Stimulated activated effector memory CD8-positive, alpha-beta T cell treated with anti-CD3 and anti-CD28 coated beads, Interleukin-12 subunit alpha, Interleukin-12 subunit beta, amount 100 ng/mL, for 72 hours (primary cell): ENCODE measurements at regions not wholly inside any gene's neighbourhood (a gene's known extent, or its start where the extent isn't known, plus 50 kb on each side); places are given as distances from the start of the nearest gene placed in this dataset.
"Not testable (repeated sequence)": the region's sequence is repeated elsewhere in the genome, so short reads cannot be mapped to it uniquely, and the experiment has no call there.

Experiments used
- ATAC-seq: fragments of 150-1000 bp; cut with Tn5 transposase; 2 replicates; pipeline ENCODE4 v1.10.0; 2021
- DNase-seq, 2 donors: peaks; one replicate each; pipeline ENCODE4 v3.0.0; 2021 to 2022; ENCODE audit warnings: low spot score in 2 of 2
- H3K27ac Mint-ChIP-seq: one replicate; pipeline ENCODE4 v1.8.0; 2022; ENCODE audit warnings: mild to moderate bottlenecking, mixed read lengths
- H3K36me3 Mint-ChIP-seq: one replicate; pipeline ENCODE4 v1.8.0; 2022; ENCODE audit warnings: mild to moderate bottlenecking, mixed read lengths
- H3K4me1 Mint-ChIP-seq: one replicate; pipeline ENCODE4 v1.8.0; 2022; ENCODE audit warnings: mixed read lengths
- H3K4me3 Mint-ChIP-seq: one replicate; pipeline ENCODE4 v1.8.0; 2022; ENCODE audit warnings: mild to moderate bottlenecking, mixed read lengths
- H3K9me3 Mint-ChIP-seq: one replicate; pipeline ENCODE4 v1.8.0; 2022; ENCODE audit warnings: mixed read lengths

DNA sequence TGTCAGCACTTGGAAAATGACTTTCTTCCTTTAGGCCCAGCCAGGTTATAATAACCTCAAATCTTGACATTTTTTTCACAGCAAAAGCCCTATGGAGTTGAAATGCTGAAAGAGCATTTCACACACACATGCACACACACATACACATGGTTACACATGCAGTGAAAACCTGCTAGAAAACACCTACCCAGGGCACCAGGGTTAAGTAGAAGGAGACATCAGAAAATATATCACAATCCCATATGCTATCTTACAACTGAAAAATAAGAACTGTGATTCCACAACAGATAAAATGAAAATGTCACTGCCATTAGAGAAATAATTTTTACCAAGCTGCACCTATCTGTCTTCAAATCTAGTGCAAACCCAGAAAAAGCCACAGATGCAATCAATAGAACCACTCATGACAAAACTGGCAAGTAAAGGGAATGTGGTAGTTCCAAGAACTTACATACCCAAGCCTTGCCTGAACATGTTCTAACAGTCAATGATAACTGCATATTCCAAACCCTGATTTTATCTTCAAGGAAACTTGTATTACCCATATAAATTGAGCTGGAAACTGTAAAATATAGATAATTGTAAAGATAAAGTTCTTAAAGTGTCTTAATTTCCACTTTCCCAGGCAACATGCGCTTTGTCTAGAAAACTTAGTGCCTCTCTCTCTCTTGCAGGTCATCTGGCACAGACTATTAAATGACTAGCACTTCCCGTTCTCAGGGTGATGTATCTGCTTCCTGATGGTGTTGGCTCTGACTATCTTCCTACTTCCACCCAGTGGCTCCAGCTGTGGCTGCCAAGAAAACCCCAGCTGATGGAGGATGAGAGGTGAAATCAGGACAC lies 250.2 kb upstream of the PTGER4 start:
- ATAC-seq, result peak; percentile 74
- DNase-seq, result no peak
- Mint-ChIP-seq H3K27ac (peak overlapping the region; percentile 75), H3K9me3 (peaks cover 3% of the 10 kb centered on the region), H3K4me1 (peaks cover 47% of the 10 kb centered on the region), H3K4me3 (peak overlapping the region; percentile 26), H3K36me3 (no peaks in the 10 kb centered on the region)

DNA sequence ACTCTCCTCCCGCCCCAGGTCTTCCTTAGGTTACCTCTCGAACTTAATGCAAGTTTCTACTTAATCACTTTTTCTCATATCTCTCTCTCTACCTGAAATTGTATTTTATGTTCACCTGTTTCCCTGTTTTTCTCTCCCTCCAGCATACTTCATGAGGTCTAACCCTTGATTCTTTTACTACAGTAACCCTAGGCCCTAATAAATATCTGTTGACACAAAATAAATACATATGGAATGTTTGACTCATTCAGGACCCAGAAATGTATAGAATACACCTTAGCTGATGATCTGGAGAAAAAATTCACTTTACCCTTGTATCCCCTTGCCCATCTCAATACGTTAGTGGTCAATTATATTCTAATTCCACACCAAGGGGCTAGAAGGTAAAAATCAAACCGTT lies 250.9 kb upstream of the PTGER4 start:
- peaks cover 46% of the 10 kb centered on the region for H3K4me1 Mint-ChIP-seq
- no peak for ATAC-seq
- peak overlapping the region; percentile 75 for H3K27ac Mint-ChIP-seq
- no peak overlapping the region for H3K4me3 Mint-ChIP-seq
- H3K9me3 Mint-ChIP-seq, result peaks cover 3% of the 10 kb centered on the region
- H3K36me3 Mint-ChIP-seq, result no peaks in the 10 kb centered on the region
- DNase-seq, result no peak

GRCh38 chr5:40428126-40428525 lies 251.6 kb upstream of the PTGER4 start:
- H3K36me3 Mint-ChIP-seq, result no peaks in the 10 kb centered on the region
- ATAC-seq (peak; percentile 91), DNase-seq (no peak)
- no peak overlapping the region for H3K27ac Mint-ChIP-seq
- peaks cover 44% of the 10 kb centered on the region for H3K4me1 Mint-ChIP-seq
- H3K9me3 Mint-ChIP-seq, result peaks cover 3% of the 10 kb centered on the region
- H3K4me3 Mint-ChIP-seq, result no peak overlapping the region

GRCh38 chr5:40417046-40417810 lies 262.5 kb upstream of the PTGER4 start:
- not testable (repeated sequence) for H3K4me1 Mint-ChIP-seq, DNase-seq, H3K27ac Mint-ChIP-seq, H3K4me3 Mint-ChIP-seq, H3K36me3 Mint-ChIP-seq, ATAC-seq
- H3K9me3 Mint-ChIP-seq, result peaks cover 11% of the 10 kb centered on the region

- no peaks in the 10 kb centered on the region for H3K36me3 Mint-ChIP-seq
- H3K4me3 Mint-ChIP-seq, result no peak overlapping the region
- H3K27ac Mint-ChIP-seq, result no peak overlapping the region
- ATAC-seq (no peak), DNase-seq (no peak)
- H3K9me3 Mint-ChIP-seq, result peaks cover 9% of the 10 kb centered on the region
- peaks cover 11% of the 10 kb centered on the region for H3K4me1 Mint-ChIP-seq
Observed at GRCh38 chr5:40416588-40416987, 263.1 kb upstream of the PTGER4 start.

- ATAC-seq, result no peak
- DNase-seq, result no peak
- Mint-ChIP-seq H3K36me3 (no peaks in the 10 kb centered on the region), H3K4me1 (peaks cover 16% of the 10 kb centered on the region), H3K4me3 (no peak overlapping the region), H3K9me3 (peaks cover 12% of the 10 kb centered on the region), H3K27ac (no peak overlapping the region)
Observed at GRCh38 chr5:40416098-40416497, 263.6 kb upstream of the PTGER4 start.

- Mint-ChIP-seq H3K4me3 (no peak overlapping the region), H3K9me3 (peaks cover 12% of the 10 kb centered on the region), H3K27ac (no peak overlapping the region)
Observed at GRCh38 chr5:40414922-40415321, 264.8 kb upstream of the PTGER4 start.

DNA sequence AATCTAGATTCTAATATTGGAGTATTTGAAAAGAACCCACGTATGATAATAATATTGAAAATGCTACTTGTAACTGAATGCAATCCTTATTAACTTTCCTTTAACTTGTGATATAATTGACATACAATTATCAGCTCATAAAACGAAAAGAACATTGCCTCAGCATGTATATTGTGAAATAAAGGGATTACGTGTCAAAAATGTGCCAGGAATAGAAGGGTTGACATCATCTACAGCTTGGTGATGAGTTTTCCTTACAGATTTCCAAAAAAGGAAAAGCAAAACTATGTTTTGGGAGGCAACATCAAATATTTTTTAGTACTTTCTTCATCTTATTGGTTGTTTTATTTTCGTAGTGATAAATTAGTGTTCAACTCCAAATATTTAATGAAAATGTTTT lies 266.0 kb upstream of the PTGER4 start:
- H3K36me3 Mint-ChIP-seq, result peaks cover 10% of the 10 kb centered on the region
- peaks cover 11% of the 10 kb centered on the region for H3K9me3 Mint-ChIP-seq
- ATAC-seq (no peak), DNase-seq (no peak)
- peaks cover 34% of the 10 kb centered on the region for H3K4me1 Mint-ChIP-seq
- H3K4me3 Mint-ChIP-seq, result no peak overlapping the region
- H3K27ac Mint-ChIP-seq, result no peak overlapping the region

More at GRCh38 chr5:40414922-40415321, 264.8 kb upstream of the PTGER4 start:
- Mint-ChIP-seq H3K36me3 (peaks cover 10% of the 10 kb centered on the region), H3K4me1 (peaks cover 25% of the 10 kb centered on the region)
- DNase-seq, result no peak
- no peak for ATAC-seq

- peaks cover 6% of the 10 kb centered on the region for H3K9me3 Mint-ChIP-seq
- ATAC-seq (no peak), DNase-seq (no peak)
- H3K4me3 Mint-ChIP-seq, result no peak overlapping the region
- peaks cover 34% of the 10 kb centered on the region for H3K4me1 Mint-ChIP-seq
- H3K27ac Mint-ChIP-seq, result no peak overlapping the region
- H3K36me3 Mint-ChIP-seq, result peaks cover 10% of the 10 kb centered on the region
Observed at GRCh38 chr5:40412771-40413170, 266.9 kb upstream of the PTGER4 start.

GRCh38 chr5:40410964-40411635 lies 268.6 kb upstream of the PTGER4 start:
- Mint-ChIP-seq H3K27ac (peak overlapping the region; percentile 97), H3K4me3 (peak overlapping the region; percentile 63), H3K4me1 (peaks cover 45% of the 10 kb centered on the region), H3K36me3 (peaks cover 10% of the 10 kb centered on the region), H3K9me3 (peaks cover 6% of the 10 kb centered on the region)
- ATAC-seq, result no peak
- no peak for DNase-seq

DNA sequence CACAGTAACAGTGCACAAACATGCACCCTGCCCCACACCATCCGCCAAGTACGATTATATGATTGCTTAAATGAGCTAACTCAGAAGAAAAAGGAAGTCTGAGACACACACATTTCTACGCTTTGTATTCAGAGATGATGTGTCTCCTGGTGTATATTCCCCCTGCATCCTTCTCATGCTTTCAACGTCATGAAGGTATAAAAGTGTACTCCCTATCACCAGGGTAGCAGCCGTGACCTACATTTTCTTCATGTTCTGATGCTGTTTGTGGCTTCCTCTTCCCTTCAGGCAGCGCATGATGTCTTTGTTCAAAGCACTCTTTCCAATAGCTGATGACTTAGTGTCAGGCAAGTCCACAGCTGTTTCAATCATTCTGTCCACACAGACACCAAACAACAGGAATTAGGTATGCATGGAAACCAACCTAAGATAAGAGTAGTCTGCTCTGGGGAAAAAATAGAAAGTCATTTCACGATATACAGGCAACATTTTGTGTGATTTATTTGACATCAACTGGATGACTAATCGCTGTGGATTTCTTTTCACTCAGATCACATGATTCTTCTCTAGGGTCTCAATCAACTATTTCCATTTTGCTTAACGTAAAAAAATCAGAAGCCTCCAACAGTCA lies 269.4 kb upstream of the PTGER4 start:
- Mint-ChIP-seq H3K4me3 (peak overlapping the region; percentile 63), H3K27ac (peak overlapping the region; percentile 97), H3K4me1 (peaks cover 48% of the 10 kb centered on the region), H3K9me3 (peaks cover 6% of the 10 kb centered on the region), H3K36me3 (peaks cover 10% of the 10 kb centered on the region)
- ATAC-seq (peak; percentile 93), DNase-seq (peak in 1 of 2 donors; percentile 84)

DNA sequence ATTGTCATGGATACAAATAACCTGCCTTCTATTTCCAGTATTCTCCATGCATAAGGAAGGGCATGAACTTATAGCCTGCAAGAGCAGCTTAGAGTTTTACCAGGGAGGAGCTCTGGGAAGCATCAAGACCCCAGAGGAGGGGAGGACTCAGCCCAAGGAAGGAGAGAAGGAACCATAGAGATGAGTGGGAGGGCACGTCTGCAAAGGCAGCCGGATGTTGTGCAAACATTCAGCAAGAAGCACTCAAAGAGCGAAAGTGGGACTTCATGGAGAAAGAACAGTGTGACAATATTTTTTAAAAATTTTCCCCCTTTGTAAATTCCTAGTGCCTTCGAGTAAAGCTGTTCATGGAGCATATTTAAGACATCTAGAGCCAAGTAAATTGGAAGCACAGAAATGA lies 270.1 kb upstream of the PTGER4 start:
- H3K4me3 Mint-ChIP-seq, result peak overlapping the region; percentile 63
- peaks cover 6% of the 10 kb centered on the region for H3K9me3 Mint-ChIP-seq
- ATAC-seq (no peak), DNase-seq (no peak)
- peaks cover 54% of the 10 kb centered on the region for H3K4me1 Mint-ChIP-seq
- H3K27ac Mint-ChIP-seq, result peak overlapping the region; percentile 97
- H3K36me3 Mint-ChIP-seq, result peaks cover 10% of the 10 kb centered on the region

GRCh38 chr5:40406741-40407211 lies 272.9 kb upstream of the PTGER4 start:
- H3K36me3 Mint-ChIP-seq, result peaks cover 10% of the 10 kb centered on the region

GRCh38 chr5:40405996-40406740 lies 273.5 kb upstream of the PTGER4 start:
- Mint-ChIP-seq H3K36me3 (peaks cover 10% of the 10 kb centered on the region), H3K4me1 (peaks cover 79% of the 10 kb centered on the region), H3K27ac (peak overlapping the region; percentile 97), H3K4me3 (peak overlapping the region; percentile 64), H3K9me3 (peaks cover 3% of the 10 kb centered on the region)
- ATAC-seq (peak; percentile 48), DNase-seq (no peak)

More at GRCh38 chr5:40406741-40407211, 272.9 kb upstream of the PTGER4 start:
- Mint-ChIP-seq H3K9me3 (peaks cover 9% of the 10 kb centered on the region), H3K4me3 (peak overlapping the region; percentile 64), H3K27ac (peak overlapping the region; percentile 97), H3K4me1 (peaks cover 79% of the 10 kb centered on the region)
- no peak for ATAC-seq
- DNase-seq, result peak in 1 of 2 donors; percentile 59
